ENCODE measurements at regions not wholly inside any gene's neighbourhood (a gene's known extent, or its start where the extent isn't known, plus 50 kb on each side); places are given as distances from the start of the nearest gene placed in this dataset.

GRCh38 chr5:8505196-8505595, 636.2 kb downstream of the MTRR start:
- DNase-seq = no peak
- Mint-ChIP-seq H3K4me3 (no peak overlapping the region), H3K4me1 (no peaks in the 10 kb centered on the region), H3K9me3 (peaks cover 0 to 7% (median 0%) of the 10 kb centered on the region in 9 donors), H3K27ac (no peak overlapping the region), H3K27me3 (peaks cover 0 to 2% (median 0%) of the 10 kb centered on the region in 5 donors), H3K36me3 (no peaks in the 10 kb centered on the region)
- POLR2A ChIA-PET = no interaction called here
- ATAC-seq = no peak

DNA sequence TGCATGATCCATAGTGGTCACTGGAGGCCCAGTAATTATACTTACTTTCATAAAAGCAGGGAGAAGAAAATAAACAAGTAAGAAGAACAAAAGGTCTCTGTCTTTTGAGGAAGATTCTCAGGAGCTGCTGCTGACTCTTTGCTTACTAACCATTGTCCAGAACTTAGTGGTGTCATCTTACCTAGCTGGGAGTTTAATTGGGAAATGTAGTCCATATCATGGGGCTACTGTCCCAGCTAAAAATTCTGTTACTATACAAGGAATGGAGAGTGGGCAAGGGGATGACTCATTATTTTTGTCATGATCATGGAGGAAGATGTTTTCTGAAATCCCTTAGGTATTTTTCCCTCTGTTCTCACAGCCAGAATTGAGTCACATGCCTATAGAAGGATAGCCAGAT, 639.3 kb downstream of the MTRR start:
- DNase-seq (no peak), ATAC-seq (no peak)
- Mint-ChIP-seq H3K36me3 (no peaks in the 10 kb centered on the region), H3K27me3 (peaks cover 0 to 3% (median 0%) of the 10 kb centered on the region in 5 donors), H3K4me3 (no peak overlapping the region), H3K4me1 (no peaks in the 10 kb centered on the region), H3K9me3 (peaks cover 0 to 7% (median 0%) of the 10 kb centered on the region in 9 donors), H3K27ac (no peak overlapping the region)
- POLR2A ChIA-PET = no interaction called here

- POLR2A ChIA-PET = no interaction called here
- H3K27ac Mint-ChIP-seq = no peak overlapping the region
- ATAC-seq (no peak), DNase-seq (no peak)
- H3K4me1 Mint-ChIP-seq = no peaks in the 10 kb centered on the region
- peaks cover 0 to 11% (median 2%) of the 10 kb centered on the region in 9 donors for H3K9me3 Mint-ChIP-seq
- no peaks in the 10 kb centered on the region for H3K36me3 Mint-ChIP-seq
- H3K27me3 Mint-ChIP-seq = peaks cover 0 to 21% (median 0%) of the 10 kb centered on the region in 5 donors
- H3K4me3 Mint-ChIP-seq = no peak overlapping the region
These were observed 647.4 kb downstream of the MTRR start for GRCh38 chr5:8516356-8516755.

DNA sequence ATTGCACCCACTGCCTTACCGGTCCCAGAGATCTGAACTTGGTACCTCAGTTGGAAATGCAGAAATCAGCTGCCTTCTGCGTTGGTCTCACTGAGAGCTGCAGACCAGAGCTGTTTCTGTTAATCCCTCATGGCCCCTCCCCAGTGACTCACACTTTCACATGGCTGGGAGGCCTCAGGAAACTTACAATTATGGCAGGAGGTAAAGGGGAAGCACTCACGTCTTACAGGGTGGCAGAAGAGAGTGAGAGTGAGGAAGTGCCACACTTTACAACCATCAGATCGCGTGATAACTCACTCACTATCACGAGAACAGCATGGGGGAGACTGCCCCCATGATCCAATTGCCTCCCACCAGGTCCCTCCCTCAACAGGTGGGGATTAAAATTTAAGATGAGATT, 648.5 kb downstream of the MTRR start:
- no peaks in the 10 kb centered on the region for H3K4me1 Mint-ChIP-seq
- no peak overlapping the region for H3K4me3 Mint-ChIP-seq
- no peak overlapping the region for H3K27ac Mint-ChIP-seq
- DNase-seq (no peak), ATAC-seq (no peak)
- peaks cover 0 to 10% (median 2%) of the 10 kb centered on the region in 9 donors for H3K9me3 Mint-ChIP-seq
- POLR2A ChIA-PET = no interaction called here
- no peaks in the 10 kb centered on the region for H3K36me3 Mint-ChIP-seq
- H3K27me3 Mint-ChIP-seq = peaks cover 0 to 25% (median 0%) of the 10 kb centered on the region in 5 donors

GRCh38 chr5:8520917-8521316, 652.0 kb downstream of the MTRR start:
- no peak overlapping the region for H3K4me3 Mint-ChIP-seq
- peaks cover 0 to 12% (median 0%) of the 10 kb centered on the region in 5 donors for H3K27me3 Mint-ChIP-seq
- H3K27ac Mint-ChIP-seq = no peak overlapping the region
- POLR2A ChIA-PET = no interaction called here
- no peaks in the 10 kb centered on the region for H3K4me1 Mint-ChIP-seq
- no peak for ATAC-seq
- no peak for DNase-seq
- H3K9me3 Mint-ChIP-seq = peaks cover 0 to 4% (median 0%) of the 10 kb centered on the region in 9 donors
- H3K36me3 Mint-ChIP-seq = no peaks in the 10 kb centered on the region

DNA sequence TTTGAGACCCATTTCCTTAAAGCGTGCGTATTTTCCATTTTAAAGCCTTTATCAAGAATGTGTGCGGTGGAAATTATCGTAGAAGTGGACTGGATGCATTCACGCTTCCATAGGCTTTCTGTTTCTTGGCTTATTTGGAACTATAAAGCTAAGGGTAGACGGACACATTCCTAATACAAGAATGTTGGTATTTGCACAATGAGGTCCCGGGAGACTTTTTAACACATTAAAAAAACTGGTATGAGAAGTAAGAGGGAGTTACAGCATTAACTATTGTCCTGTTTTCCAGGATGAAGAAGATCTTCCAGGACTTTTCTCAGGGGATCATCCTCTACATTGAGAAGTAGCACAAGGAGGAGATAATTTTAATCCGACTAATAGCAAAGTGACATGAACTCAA, 653.0 kb downstream of the MTRR start:
- H3K9me3 Mint-ChIP-seq = no peaks in the 10 kb centered on the region
- DNase-seq (no peak), ATAC-seq (no peak)
- no peak overlapping the region for H3K4me3 Mint-ChIP-seq
- no peaks in the 10 kb centered on the region for H3K4me1 Mint-ChIP-seq
- H3K36me3 Mint-ChIP-seq = no peaks in the 10 kb centered on the region
- H3K27me3 Mint-ChIP-seq = peaks cover 0 to 12% (median 0%) of the 10 kb centered on the region in 5 donors
- POLR2A ChIA-PET = no interaction called here
- H3K27ac Mint-ChIP-seq = no peak overlapping the region

GRCh38 chr5:8522646-8523045, 653.7 kb downstream of the MTRR start:
- H3K4me1 Mint-ChIP-seq = no peaks in the 10 kb centered on the region
- H3K9me3 Mint-ChIP-seq = no peaks in the 10 kb centered on the region
- peaks cover 0 to 12% (median 0%) of the 10 kb centered on the region in 5 donors for H3K27me3 Mint-ChIP-seq
- ATAC-seq (no peak), DNase-seq (no peak)
- no peak overlapping the region for H3K27ac Mint-ChIP-seq
- POLR2A ChIA-PET = no interaction called here
- no peak overlapping the region for H3K4me3 Mint-ChIP-seq
- H3K36me3 Mint-ChIP-seq = no peaks in the 10 kb centered on the region

DNA sequence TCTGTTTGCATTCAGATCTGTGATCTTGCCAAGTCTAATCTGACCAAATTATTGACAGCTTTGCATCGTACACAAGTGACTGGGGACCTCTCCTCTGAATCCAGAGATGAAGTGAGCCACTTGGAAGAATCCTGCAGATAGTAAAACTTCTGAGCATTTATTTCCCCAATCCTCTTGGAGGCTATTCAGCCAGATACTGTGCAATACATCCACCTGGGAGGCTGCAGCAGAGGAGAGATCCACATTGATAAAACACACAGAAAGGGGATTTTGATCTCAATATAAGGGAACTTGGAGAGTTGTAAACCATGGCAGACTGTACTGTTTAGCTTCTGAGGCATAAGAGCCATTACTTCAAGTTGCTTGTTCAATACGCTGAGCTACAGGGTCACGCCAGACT, 654.6 kb downstream of the MTRR start:
- Mint-ChIP-seq H3K27ac (no peak overlapping the region), H3K4me3 (no peak overlapping the region), H3K9me3 (no peaks in the 10 kb centered on the region), H3K4me1 (no peaks in the 10 kb centered on the region), H3K36me3 (no peaks in the 10 kb centered on the region), H3K27me3 (peaks cover 0 to 12% (median 0%) of the 10 kb centered on the region in 5 donors)
- no peak for DNase-seq
- no peak for ATAC-seq
- POLR2A ChIA-PET = no interaction called here

- Mint-ChIP-seq H3K4me3 (no peak overlapping the region), H3K27me3 (peaks cover 0 to 8% (median 0%) of the 10 kb centered on the region in 5 donors), H3K27ac (no peak overlapping the region), H3K36me3 (no peaks in the 10 kb centered on the region), H3K4me1 (no peaks in the 10 kb centered on the region), H3K9me3 (peaks cover 0 to 2% (median 0%) of the 10 kb centered on the region in 9 donors)
- DNase-seq (no peak), ATAC-seq (no peak)
- POLR2A ChIA-PET = no interaction called here
These were observed 656.9 kb downstream of the MTRR start for GRCh38 chr5:8525819-8526218.

- H3K27me3 Mint-ChIP-seq = no peaks in the 10 kb centered on the region
- peaks cover 0 to 2% (median 0%) of the 10 kb centered on the region in 9 donors for H3K9me3 Mint-ChIP-seq
- peak overlapping the region in 1 of 10 donors; percentile 35 for H3K4me3 Mint-ChIP-seq
- no peak overlapping the region for H3K27ac Mint-ChIP-seq
- POLR2A ChIA-PET = no interaction called here
- ATAC-seq (no peak), DNase-seq (no peak)
- H3K4me1 Mint-ChIP-seq = no peaks in the 10 kb centered on the region
- H3K36me3 Mint-ChIP-seq = no peaks in the 10 kb centered on the region
These were observed 659.2 kb downstream of the MTRR start for GRCh38 chr5:8528106-8528505.

GRCh38 chr5:8538821-8539220, 669.9 kb downstream of the MTRR start:
- peaks cover 0 to 13% (median 0%) of the 10 kb centered on the region in 5 donors for H3K27me3 Mint-ChIP-seq
- ATAC-seq (no peak), DNase-seq (no peak)
- H3K36me3 Mint-ChIP-seq = no peaks in the 10 kb centered on the region
- H3K9me3 Mint-ChIP-seq = peaks cover 0 to 11% (median 0%) of the 10 kb centered on the region in 9 donors
- H3K27ac Mint-ChIP-seq = no peak overlapping the region
- POLR2A ChIA-PET = no interaction called here
- no peak overlapping the region for H3K4me3 Mint-ChIP-seq
- no peaks in the 10 kb centered on the region for H3K4me1 Mint-ChIP-seq

GRCh38 chr5:8540317-8540716, 671.4 kb downstream of the MTRR start:
- DNase-seq (no peak), ATAC-seq (no peak)
- no peak overlapping the region for H3K4me3 Mint-ChIP-seq
- peaks cover 0 to 9% (median 0%) of the 10 kb centered on the region in 5 donors for H3K27me3 Mint-ChIP-seq
- no peaks in the 10 kb centered on the region for H3K4me1 Mint-ChIP-seq
- H3K27ac Mint-ChIP-seq = no peak overlapping the region
- no peaks in the 10 kb centered on the region for H3K36me3 Mint-ChIP-seq
- POLR2A ChIA-PET = no interaction called here
- peaks cover 0 to 7% (median 0%) of the 10 kb centered on the region in 9 donors for H3K9me3 Mint-ChIP-seq

DNA sequence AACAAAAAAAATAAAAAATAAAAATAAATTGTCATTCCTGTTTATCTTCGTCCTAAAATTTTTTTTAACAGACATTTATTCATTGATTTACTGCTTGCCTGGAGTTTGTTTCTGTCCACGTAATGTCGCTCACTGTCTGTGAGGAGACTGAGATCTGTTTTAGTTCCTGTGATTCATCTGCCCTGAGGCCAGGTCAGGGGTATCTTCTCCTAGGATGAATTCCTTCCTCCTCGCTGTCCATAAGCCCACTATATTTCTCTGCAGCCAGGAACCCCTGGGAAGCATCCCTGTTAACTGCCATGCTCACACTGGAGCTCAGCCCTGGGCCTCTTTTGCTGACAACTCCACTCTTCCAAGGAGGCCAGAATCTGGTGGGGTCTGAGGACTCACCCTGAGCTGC, 682.0 kb downstream of the MTRR start:
- ATAC-seq = no peak
- no peaks in the 10 kb centered on the region for H3K27me3 Mint-ChIP-seq
- no peak overlapping the region for H3K27ac Mint-ChIP-seq
- no peak overlapping the region for H3K4me3 Mint-ChIP-seq
- DNase-seq = no peak
- H3K9me3 Mint-ChIP-seq = peaks cover 15 to 22% (median 19%) of the 10 kb centered on the region in 9 donors
- POLR2A ChIA-PET = no interaction called here
- H3K36me3 Mint-ChIP-seq = peaks cover 0 to 12% (median 0%) of the 10 kb centered on the region in 3 donors
- H3K4me1 Mint-ChIP-seq = no peaks in the 10 kb centered on the region

DNA sequence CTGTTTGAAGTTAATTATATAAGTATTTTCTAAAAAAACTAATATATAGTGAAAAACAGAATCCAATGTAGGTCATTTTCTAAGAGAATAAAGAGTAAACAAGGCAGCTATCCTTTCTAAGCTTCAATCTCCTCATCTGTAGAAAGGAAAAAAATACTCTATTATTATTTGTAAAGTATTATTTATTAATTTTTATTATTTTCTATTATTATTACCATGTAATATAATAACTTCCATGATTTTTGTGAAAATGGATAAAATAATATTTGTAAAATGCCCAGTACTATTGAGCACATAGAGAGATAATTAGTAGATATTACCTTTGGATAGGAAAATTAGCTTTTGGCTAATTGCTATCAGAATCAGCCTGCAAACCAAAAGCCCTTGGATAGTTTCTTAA, 684.4 kb downstream of the MTRR start:
- POLR2A ChIA-PET = no interaction called here

More for the DNA sequence above, 684.4 kb downstream of the MTRR start:
- Mint-ChIP-seq H3K4me1 (no peaks in the 10 kb centered on the region), H3K9me3 (peaks cover 11 to 27% (median 20%) of the 10 kb centered on the region in 9 donors), H3K27me3 (no peaks in the 10 kb centered on the region), H3K27ac (no peak overlapping the region), H3K36me3 (peaks cover 0 to 12% (median 0%) of the 10 kb centered on the region in 3 donors), H3K4me3 (no peak overlapping the region)
- DNase-seq (no peak), ATAC-seq (no peak)

Data from naive thymus-derived CD8-positive, alpha-beta T cell (primary cell).